ENCODE measurements at regions not wholly inside any gene's neighbourhood (a gene's known extent, or its start where the extent isn't known, plus 50 kb on each side); places are given as distances from the start of the nearest gene placed in this dataset.

DNA sequence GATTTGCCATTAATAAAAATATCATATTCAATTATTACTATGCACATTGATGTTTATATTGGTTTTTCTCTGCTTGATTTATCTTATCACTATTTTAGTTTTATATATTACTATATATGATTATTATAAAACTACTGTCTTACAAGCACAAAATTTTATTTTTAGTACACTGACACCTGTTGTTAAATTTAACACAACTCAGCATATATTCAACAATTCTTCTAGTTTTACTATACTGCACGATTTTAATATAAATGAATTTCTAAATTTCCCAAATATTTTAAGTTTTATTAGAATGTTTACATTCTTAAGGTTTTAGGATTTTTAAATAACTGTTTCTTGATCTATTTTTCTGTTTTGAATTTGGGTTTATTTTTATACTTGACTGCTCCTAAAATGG, 889.8 kb upstream of the GJE1 start:
- Mint-ChIP-seq H3K36me3 (ENCODE audit: low read depth) (no peaks in the 10 kb centered on the region), H3K4me1 (no peaks in the 10 kb centered on the region)
- WGBS, 2 experiments (ENCODE audit: insufficient coverage in 1 of 2, insufficient read length in 1 of 2), result no CpG with 5 or more reads among the region's 1 CpG

DNA sequence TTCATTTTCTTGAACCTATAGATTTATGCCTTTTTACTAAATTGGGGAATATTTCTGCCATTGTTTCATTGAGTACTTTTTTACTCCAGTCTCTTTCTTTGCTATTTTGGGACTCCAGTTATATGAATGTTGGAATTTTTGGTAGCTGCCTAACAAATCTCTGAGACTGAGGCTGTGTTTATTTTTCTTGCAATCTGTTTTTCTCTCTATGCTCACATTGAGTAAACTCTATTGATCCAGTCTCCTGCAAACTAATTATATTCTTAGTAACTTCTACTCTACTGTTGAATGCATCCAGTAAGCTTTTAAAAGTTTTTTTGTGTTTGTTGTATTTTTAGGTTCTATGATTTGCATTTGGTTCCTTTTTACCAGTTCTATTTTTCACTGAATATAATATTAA, 903.4 kb upstream of the GJE1 start:
- H3K4me3 Mint-ChIP-seq, result no peak overlapping the region
- Histone ChIP-seq H3K27me3 (ENCODE audit: control insufficient read depth, insufficient read depth, low read length, poor library complexity, severe bottlenecking) (no peaks in the 10 kb centered on the region), H3K4me3 (ENCODE audit: low read length) (no peak overlapping the region), H3K9me3 (ENCODE audit: control insufficient read depth, low read length) (no peaks in the 10 kb centered on the region), H3K36me3 (ENCODE audit: control insufficient read depth, insufficient read depth, low read length) (no peaks in the 10 kb centered on the region), H3K27ac (ENCODE audit: low read depth, low read length) (no peak overlapping the region), H3K4me1 (ENCODE audit: control insufficient read depth, insufficient read depth, low read length) (no peaks in the 10 kb centered on the region), H3K9ac (ENCODE audit: extremely low read depth, low read length, poor library complexity, severe bottlenecking) (no peak overlapping the region)
- no peak for DNase-seq
- peaks cover 8% of the 10 kb centered on the region for H3K9me3 Mint-ChIP-seq
- no peak overlapping the region for H3K27ac Mint-ChIP-seq
- H3K4me1 Mint-ChIP-seq, result no peaks in the 10 kb centered on the region
- TF ChIP-seq, protein P1, sequence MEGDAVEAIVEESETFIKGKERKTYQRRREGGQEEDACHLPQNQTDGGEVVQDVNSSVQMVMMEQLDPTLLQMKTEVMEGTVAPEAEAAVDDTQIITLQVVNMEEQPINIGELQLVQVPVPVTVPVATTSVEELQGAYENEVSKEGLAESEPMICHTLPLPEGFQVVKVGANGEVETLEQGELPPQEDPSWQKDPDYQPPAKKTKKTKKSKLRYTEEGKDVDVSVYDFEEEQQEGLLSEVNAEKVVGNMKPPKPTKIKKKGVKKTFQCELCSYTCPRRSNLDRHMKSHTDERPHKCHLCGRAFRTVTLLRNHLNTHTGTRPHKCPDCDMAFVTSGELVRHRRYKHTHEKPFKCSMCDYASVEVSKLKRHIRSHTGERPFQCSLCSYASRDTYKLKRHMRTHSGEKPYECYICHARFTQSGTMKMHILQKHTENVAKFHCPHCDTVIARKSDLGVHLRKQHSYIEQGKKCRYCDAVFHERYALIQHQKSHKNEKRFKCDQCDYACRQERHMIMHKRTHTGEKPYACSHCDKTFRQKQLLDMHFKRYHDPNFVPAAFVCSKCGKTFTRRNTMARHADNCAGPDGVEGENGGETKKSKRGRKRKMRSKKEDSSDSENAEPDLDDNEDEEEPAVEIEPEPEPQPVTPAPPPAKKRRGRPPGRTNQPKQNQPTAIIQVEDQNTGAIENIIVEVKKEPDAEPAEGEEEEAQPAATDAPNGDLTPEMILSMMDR (conservative IDR thresholded peaks at IDR 0.05), result no peak
- H3K27me3 Mint-ChIP-seq (ENCODE audit: insufficient read depth), result no peaks in the 10 kb centered on the region
- no peaks in the 10 kb centered on the region for H3K36me3 Mint-ChIP-seq (ENCODE audit: low read depth)

More for the DNA sequence above, 889.8 kb upstream of the GJE1 start:
- no peaks in the 10 kb centered on the region for H3K36me3 ChIP-seq (ENCODE audit: control insufficient read depth, insufficient read depth, low read length)
- no peaks in the 10 kb centered on the region for H3K27me3 ChIP-seq (ENCODE audit: control insufficient read depth, insufficient read depth, low read length, poor library complexity, severe bottlenecking)
- no peak for DNase-seq
- H3K9me3 ChIP-seq (ENCODE audit: control insufficient read depth, low read length), result no peaks in the 10 kb centered on the region
- no peaks in the 10 kb centered on the region for H3K4me1 ChIP-seq (ENCODE audit: control insufficient read depth, insufficient read depth, low read length)
- no peak overlapping the region for H3K27ac ChIP-seq (ENCODE audit: low read depth, low read length)
- H3K9ac ChIP-seq (ENCODE audit: extremely low read depth, low read length, poor library complexity, severe bottlenecking), result no peak overlapping the region
- no peak overlapping the region for H3K4me3 Mint-ChIP-seq
- H3K9me3 Mint-ChIP-seq, result no peaks in the 10 kb centered on the region
- H3K27me3 Mint-ChIP-seq (ENCODE audit: insufficient read depth), result no peaks in the 10 kb centered on the region
- H3K4me3 ChIP-seq (ENCODE audit: low read length), result no peak overlapping the region
- no peak overlapping the region for H3K27ac Mint-ChIP-seq
- TF ChIP-seq, protein P1 (conservative IDR thresholded peaks at IDR 0.05), result no peak

- no peak for DNase-seq
- no peaks in the 10 kb centered on the region for H3K4me1 Mint-ChIP-seq
- H3K4me3 Mint-ChIP-seq, result no peak overlapping the region
- H3K4me1 ChIP-seq (ENCODE audit: control insufficient read depth, insufficient read depth, low read length), result no peaks in the 10 kb centered on the region
- no peaks in the 10 kb centered on the region for H3K36me3 ChIP-seq (ENCODE audit: control insufficient read depth, insufficient read depth, low read length)
- H3K27me3 ChIP-seq (ENCODE audit: control insufficient read depth, insufficient read depth, low read length, poor library complexity, severe bottlenecking), result no peaks in the 10 kb centered on the region
- no peak overlapping the region for H3K4me3 ChIP-seq (ENCODE audit: low read length)
- H3K27ac ChIP-seq (ENCODE audit: low read depth, low read length), result no peak overlapping the region
- H3K9ac ChIP-seq (ENCODE audit: extremely low read depth, low read length, poor library complexity, severe bottlenecking), result no peak overlapping the region
- peaks cover 3% of the 10 kb centered on the region for H3K36me3 Mint-ChIP-seq (ENCODE audit: low read depth)
- peaks cover 18% of the 10 kb centered on the region for H3K9me3 ChIP-seq (ENCODE audit: control insufficient read depth, low read length)
- no peak overlapping the region for H3K27ac Mint-ChIP-seq
- peaks cover 44% of the 10 kb centered on the region for H3K9me3 Mint-ChIP-seq
- no peaks in the 10 kb centered on the region for H3K27me3 Mint-ChIP-seq (ENCODE audit: insufficient read depth)
- TF ChIP-seq, protein P1 (conservative IDR thresholded peaks at IDR 0.05), result no peak
Observed at GRCh38 chr6:141218583-141218982, 914.1 kb upstream of the GJE1 start.

All from endodermal cell (in vitro differentiated cells).